ENCODE measurements at regions not wholly inside any gene's neighbourhood (a gene's known extent, or its start where the extent isn't known, plus 50 kb on each side); places are given as distances from the start of the nearest gene placed in this dataset.
"Not testable (repeated sequence)": the region's sequence is repeated elsewhere in the genome, so short reads cannot be mapped to it uniquely, and the experiment has no call there.

- POLR2A ChIA-PET (ENCODE audit: unreplicated experiment) = no interaction called here
- Histone ChIP-seq H3K27ac (no peak overlapping the region), H3K4me1 (replicated peaks; ENCODE audit: insufficient read depth) (no peaks in the 10 kb centered on the region), H3F3A (ENCODE audit: insufficient read depth, low read depth) (no peaks in the 10 kb centered on the region), H4K20me1 (ENCODE audit: insufficient read depth) (no peaks in the 10 kb centered on the region), H3K9me2 (ENCODE audit: insufficient read depth) (no peaks in the 10 kb centered on the region), H3K27me3 (ENCODE audit: insufficient read depth, low read depth) (no peaks in the 10 kb centered on the region), H2AFZ (no peak overlapping the region), H3K4me3 (no peak overlapping the region), H3K36me3 (ENCODE audit: low read depth) (no peaks in the 10 kb centered on the region), H3K4me2 (no peak overlapping the region), H3K9me3 (ENCODE audit: insufficient read depth, low read depth) (no peaks in the 10 kb centered on the region), H3K79me2 (ENCODE audit: low read depth) (no peaks in the 10 kb centered on the region)
- BruUV-seq (replicated peaks) = no TSS peak
- DNase-seq = no peak
- no peak for TF ChIP-seq EZH2 (IDR thresholded peaks at IDR 0.05; ENCODE audit: low read depth)
- TF ChIP-seq, protein P1, sequence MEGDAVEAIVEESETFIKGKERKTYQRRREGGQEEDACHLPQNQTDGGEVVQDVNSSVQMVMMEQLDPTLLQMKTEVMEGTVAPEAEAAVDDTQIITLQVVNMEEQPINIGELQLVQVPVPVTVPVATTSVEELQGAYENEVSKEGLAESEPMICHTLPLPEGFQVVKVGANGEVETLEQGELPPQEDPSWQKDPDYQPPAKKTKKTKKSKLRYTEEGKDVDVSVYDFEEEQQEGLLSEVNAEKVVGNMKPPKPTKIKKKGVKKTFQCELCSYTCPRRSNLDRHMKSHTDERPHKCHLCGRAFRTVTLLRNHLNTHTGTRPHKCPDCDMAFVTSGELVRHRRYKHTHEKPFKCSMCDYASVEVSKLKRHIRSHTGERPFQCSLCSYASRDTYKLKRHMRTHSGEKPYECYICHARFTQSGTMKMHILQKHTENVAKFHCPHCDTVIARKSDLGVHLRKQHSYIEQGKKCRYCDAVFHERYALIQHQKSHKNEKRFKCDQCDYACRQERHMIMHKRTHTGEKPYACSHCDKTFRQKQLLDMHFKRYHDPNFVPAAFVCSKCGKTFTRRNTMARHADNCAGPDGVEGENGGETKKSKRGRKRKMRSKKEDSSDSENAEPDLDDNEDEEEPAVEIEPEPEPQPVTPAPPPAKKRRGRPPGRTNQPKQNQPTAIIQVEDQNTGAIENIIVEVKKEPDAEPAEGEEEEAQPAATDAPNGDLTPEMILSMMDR (conservative IDR thresholded peaks at IDR 0.05) = no peak
- intact Hi-C loops (cut with micrococcal nuclease; ENCODE audit: unreplicated experiment) = no loop called here
- CTCF ChIA-PET = no interaction called here
Observed at GRCh38 chr6:134795001-134795400, 154.9 kb downstream of the ALDH8A1 start.

- H3K27me3 ChIP-seq (ENCODE audit: insufficient read depth, low read depth); H3K9me2 ChIP-seq (ENCODE audit: insufficient read depth); H3K27ac ChIP-seq; H3K4me3 ChIP-seq; intact Hi-C loops (cut with micrococcal nuclease; ENCODE audit: unreplicated experiment); H3K79me2 ChIP-seq (ENCODE audit: low read depth); POLR2A ChIA-PET (ENCODE audit: unreplicated experiment); H3K36me3 ChIP-seq (ENCODE audit: low read depth); DNase-seq; CTCF ChIA-PET; BruUV-seq (replicated peaks); H3K4me2 ChIP-seq; H2AFZ ChIP-seq; H3K9me3 ChIP-seq (ENCODE audit: insufficient read depth, low read depth); H3F3A ChIP-seq (ENCODE audit: insufficient read depth, low read depth); H4K20me1 ChIP-seq (ENCODE audit: insufficient read depth): not testable (repeated sequence)
- peaks cover 16% of the 10 kb centered on the region for H3K4me1 ChIP-seq (replicated peaks; ENCODE audit: insufficient read depth)
Observed at GRCh38 chr6:134791243-134791843, 158.6 kb downstream of the ALDH8A1 start.

- Histone ChIP-seq H3K4me1 (replicated peaks; ENCODE audit: insufficient read depth) (peaks cover 16% of the 10 kb centered on the region), H4K20me1 (ENCODE audit: insufficient read depth) (no peaks in the 10 kb centered on the region), H3K27ac (peak overlapping the region; percentile 45), H3K4me3 (no peak overlapping the region), H3K27me3 (ENCODE audit: insufficient read depth, low read depth) (no peaks in the 10 kb centered on the region), H3K79me2 (ENCODE audit: low read depth) (no peaks in the 10 kb centered on the region), H2AFZ (no peak overlapping the region), H3K36me3 (ENCODE audit: low read depth) (no peaks in the 10 kb centered on the region), H3K9me3 (ENCODE audit: insufficient read depth, low read depth) (no peaks in the 10 kb centered on the region), H3K9me2 (ENCODE audit: insufficient read depth) (no peaks in the 10 kb centered on the region), H3K4me2 (peak overlapping the region; percentile 26), H3F3A (ENCODE audit: insufficient read depth, low read depth) (peaks cover 5% of the 10 kb centered on the region; the same call in 1 of the 2 replicates)
- ChIA-PET POLR2A (ENCODE audit: unreplicated experiment) (interaction anchor here (0.7 kb wide), 1 partner anchor 604 kb away, joined by 4 read pairs; no protein-coding TSS in a partner anchor), CTCF (no interaction called here)
- BruUV-seq (replicated peaks) = no TSS peak
- intact Hi-C loops (cut with micrococcal nuclease; ENCODE audit: unreplicated experiment) = no loop called here
- peak in 1 of 2 experiments; percentile 77 for DNase-seq
- no peak for TF ChIP-seq EZH2 (IDR thresholded peaks at IDR 0.05; ENCODE audit: low read depth)
- TF ChIP-seq, protein P1 (conservative IDR thresholded peaks at IDR 0.05) = no peak
Observed at GRCh38 chr6:134787261-134787877, 162.5 kb downstream of the ALDH8A1 start.
